ENCODE measurements at regions not wholly inside any gene's neighbourhood (a gene's known extent, or its start where the extent isn't known, plus 50 kb on each side); places are given as distances from the start of the nearest gene placed in this dataset.
"Not testable (repeated sequence)": the region's sequence is repeated elsewhere in the genome, so short reads cannot be mapped to it uniquely, and the experiment has no call there.

DNA sequence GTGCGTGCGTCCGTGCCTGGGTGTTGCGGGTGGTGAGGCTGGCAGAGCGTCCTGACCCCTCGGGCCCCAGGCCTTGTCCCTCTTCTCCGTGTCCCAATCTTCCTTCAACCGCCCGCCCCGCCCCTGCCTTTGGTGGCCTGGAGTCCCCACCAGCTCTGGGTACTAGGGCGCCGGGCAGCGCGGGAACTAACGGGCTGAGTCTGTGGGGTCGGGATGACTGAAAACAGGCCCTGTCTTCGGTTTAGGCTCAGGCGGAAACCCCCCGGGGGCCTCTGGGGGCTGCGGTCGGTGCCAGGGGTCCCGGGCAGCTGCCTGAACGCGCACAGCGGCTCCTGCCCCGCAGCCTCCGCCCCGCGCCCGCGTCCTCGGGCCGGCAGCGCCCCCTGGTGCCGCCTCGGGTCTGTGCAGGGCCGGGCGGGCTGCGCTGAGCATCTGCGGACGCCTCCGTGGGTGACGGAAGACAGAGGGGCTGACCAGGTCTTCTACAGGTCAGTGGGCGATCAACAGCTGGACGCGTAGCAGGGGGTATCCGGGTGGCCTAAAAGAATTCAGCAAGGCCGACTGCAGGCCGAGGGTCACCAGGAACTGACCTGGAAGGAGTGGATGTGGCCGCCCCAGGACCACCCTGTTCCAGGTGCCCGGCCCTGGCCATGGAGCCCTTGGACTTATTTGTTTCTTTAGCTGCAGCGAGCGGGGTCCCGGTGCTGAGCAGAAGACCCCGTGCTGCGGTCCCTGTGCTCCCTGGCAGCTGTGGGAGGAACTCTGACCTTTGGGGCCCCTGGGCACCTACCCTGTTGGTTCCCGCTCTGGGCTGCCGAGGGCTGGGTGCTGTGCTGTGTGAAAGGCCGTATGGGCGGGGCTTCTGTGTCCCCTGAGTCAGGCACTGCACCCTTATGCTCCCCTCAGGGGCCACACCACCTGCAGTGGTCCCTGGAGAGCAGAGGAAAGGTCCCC is 130.2 kb upstream of the LPCAT1 start:
- DNase-seq (peak; percentile 55), ATAC-seq (ENCODE audit: low read depth) (peak; percentile 75)
- H3K36me3 ChIP-seq (replicated peaks in 1 of 2; ENCODE audit: control extremely low read depth in 1 of 2, control insufficient read depth in 1 of 2, extremely low read depth in 1 of 2, insufficient read depth in 2 of 2, low read length in 1 of 2); H3K27ac ChIP-seq (ENCODE audit: low read length in 2 of 2); H4K20me1 ChIP-seq (ENCODE audit: control insufficient read depth, insufficient read depth, low read length, poor library complexity, severe bottlenecking); H2AFZ ChIP-seq (ENCODE audit: insufficient read depth, low read depth, low read length, poor library complexity, severe bottlenecking); H3K79me2 ChIP-seq (ENCODE audit: control insufficient read depth, insufficient read depth, low read length); H3K9me3 Mint-ChIP-seq (ENCODE audit: insufficient read depth): not testable (repeated sequence)
- peak overlapping the region; percentile 76 for H3K27ac Mint-ChIP-seq
- ChIA-PET CTCF (interaction anchor here (0.6 to 1.6 kb wide), 11 partner anchors 9 to 487 kb away, joined by 3 to 24 read pairs (median 3); no protein-coding TSS in a partner anchor), POLR2A (interaction anchor here (1.3 kb wide), 1 partner anchor 20 kb away, joined by 7 read pairs; no protein-coding TSS in a partner anchor)
- Histone ChIP-seq H3K4me2 (replicated peaks; ENCODE audit: low read depth, low read length, poor library complexity, severe bottlenecking) (peak overlapping the region; percentile 66), H3K4me1 (ENCODE audit: control insufficient read depth in 2 of 2, insufficient read depth in 2 of 2, low read length in 2 of 2) (peaks cover 22 to 23% of the 10 kb centered on the region in 2 donors), H3K4me3 (ENCODE audit: control extremely low read depth in 1 of 5, extremely low read depth in 1 of 5, insufficient read depth in 1 of 5, low read depth in 2 of 5, low read length in 4 of 5) (peak overlapping the region in 2 of 5 experiments; percentile 31 to 39), H3K9me3 (ENCODE audit: control extremely low read depth in 1 of 3, control insufficient read depth in 2 of 3, insufficient read depth in 1 of 3, low read length in 2 of 3) (peaks cover 0 to 11% (median 0%) of the 10 kb centered on the region in 3 donors), H3K27me3 (replicated peaks in 1 of 4; ENCODE audit: control extremely low read depth in 1 of 4, control insufficient read depth in 3 of 4, insufficient read depth in 4 of 4, low read length in 3 of 4) (peaks cover 0 to 24% (median 8%) of the 10 kb centered on the region in 4 experiments), H3K9ac (ENCODE audit: low read length) (peak overlapping the region; percentile 39)
- peak overlapping the region; percentile 84 for H3K4me3 Mint-ChIP-seq
- peaks cover 28% of the 10 kb centered on the region for H3K4me1 Mint-ChIP-seq
- intact Hi-C loops (cut with micrococcal nuclease), result loop anchor here (2.0 kb wide), 1 partner anchor 147 kb away; the partner anchor contains the start of gene NDUFS6
- peak; percentile 75 for TF ChIP-seq CTCF (IDR thresholded peaks at IDR 0.05)
- peaks cover 15% of the 10 kb centered on the region for H3K27me3 Mint-ChIP-seq
- whole genome bisulfite sequencing (ENCODE audit: insufficient coverage), result 5% methylated on average over 38 of the region's 60 CpGs
